AG04449 (cell line): ENCODE measurements at regions not wholly inside any gene's neighbourhood (a gene's known extent, or its start where the extent isn't known, plus 50 kb on each side); places are given as distances from the start of the nearest gene placed in this dataset.

Experiments used
- CTCF ChIA-PET: fragments of 350-600 bp; formaldehyde crosslinking; extraction: SDS; loops from one replicate; lab custom pipeline; 2021; ENCODE audit warnings: antibody characterized with exemption; lab: Yijun Ruan, JAX
- POLR2A ChIA-PET: fragments of 400-600, 350-600 bp; formaldehyde crosslinking; extraction: SDS; loops from one replicate; lab custom pipeline; 2020; ENCODE audit warnings: antibody characterized with exemption, inconsistent platforms; lab: Yijun Ruan, JAX
- DNase-seq: peaks from one replicate; pipeline ENCODE4 v3.0.0-alpha.2; 2010; ENCODE audit warnings: low read depth, low spot score
- H3K4me3 ChIP-seq: 2 replicates; pipeline ENCODE4 v1.5.1; 2011; ENCODE audit warnings: low read depth, mild to moderate bottlenecking, control low read depth, low read length
- TF ChIP-seq, protein P1 (sequence below): IDR thresholded peaks from one replicate; pipeline ENCODE4 v1.5.1; 2011; ENCODE audit warnings: mild to moderate bottlenecking, moderate library complexity, low read length, control low read depth, inconsistent platforms; ENCODE audit not compliant: insufficient read depth; ENCODE audit errors: missing control alignments

DNA sequence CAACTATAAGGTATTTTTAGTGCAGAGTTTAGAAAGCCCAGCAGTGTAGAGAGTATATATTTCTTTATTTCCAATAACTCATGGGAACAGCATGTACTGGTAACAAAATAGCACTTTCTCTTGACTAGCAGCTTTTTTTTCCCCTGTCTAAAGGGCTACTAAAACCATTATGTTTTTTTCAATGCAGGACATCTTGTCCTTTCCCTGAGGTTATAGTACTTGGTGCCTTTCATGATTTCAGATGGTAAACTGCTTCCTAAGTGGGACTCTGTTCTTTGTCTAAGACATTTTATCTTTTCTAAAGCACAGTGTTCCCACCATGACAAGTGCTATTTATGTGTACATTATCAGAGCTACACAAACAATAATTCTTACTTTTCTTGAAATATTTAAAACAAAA is 122.3 kb downstream of the SLC24A2 start:
- H3K4me3 ChIP-seq, result no peak overlapping the region
- no peak for DNase-seq
- ChIA-PET CTCF (no interaction called here), POLR2A (no interaction called here)
- TF ChIP-seq, protein P1, sequence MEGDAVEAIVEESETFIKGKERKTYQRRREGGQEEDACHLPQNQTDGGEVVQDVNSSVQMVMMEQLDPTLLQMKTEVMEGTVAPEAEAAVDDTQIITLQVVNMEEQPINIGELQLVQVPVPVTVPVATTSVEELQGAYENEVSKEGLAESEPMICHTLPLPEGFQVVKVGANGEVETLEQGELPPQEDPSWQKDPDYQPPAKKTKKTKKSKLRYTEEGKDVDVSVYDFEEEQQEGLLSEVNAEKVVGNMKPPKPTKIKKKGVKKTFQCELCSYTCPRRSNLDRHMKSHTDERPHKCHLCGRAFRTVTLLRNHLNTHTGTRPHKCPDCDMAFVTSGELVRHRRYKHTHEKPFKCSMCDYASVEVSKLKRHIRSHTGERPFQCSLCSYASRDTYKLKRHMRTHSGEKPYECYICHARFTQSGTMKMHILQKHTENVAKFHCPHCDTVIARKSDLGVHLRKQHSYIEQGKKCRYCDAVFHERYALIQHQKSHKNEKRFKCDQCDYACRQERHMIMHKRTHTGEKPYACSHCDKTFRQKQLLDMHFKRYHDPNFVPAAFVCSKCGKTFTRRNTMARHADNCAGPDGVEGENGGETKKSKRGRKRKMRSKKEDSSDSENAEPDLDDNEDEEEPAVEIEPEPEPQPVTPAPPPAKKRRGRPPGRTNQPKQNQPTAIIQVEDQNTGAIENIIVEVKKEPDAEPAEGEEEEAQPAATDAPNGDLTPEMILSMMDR, result no peak

DNA sequence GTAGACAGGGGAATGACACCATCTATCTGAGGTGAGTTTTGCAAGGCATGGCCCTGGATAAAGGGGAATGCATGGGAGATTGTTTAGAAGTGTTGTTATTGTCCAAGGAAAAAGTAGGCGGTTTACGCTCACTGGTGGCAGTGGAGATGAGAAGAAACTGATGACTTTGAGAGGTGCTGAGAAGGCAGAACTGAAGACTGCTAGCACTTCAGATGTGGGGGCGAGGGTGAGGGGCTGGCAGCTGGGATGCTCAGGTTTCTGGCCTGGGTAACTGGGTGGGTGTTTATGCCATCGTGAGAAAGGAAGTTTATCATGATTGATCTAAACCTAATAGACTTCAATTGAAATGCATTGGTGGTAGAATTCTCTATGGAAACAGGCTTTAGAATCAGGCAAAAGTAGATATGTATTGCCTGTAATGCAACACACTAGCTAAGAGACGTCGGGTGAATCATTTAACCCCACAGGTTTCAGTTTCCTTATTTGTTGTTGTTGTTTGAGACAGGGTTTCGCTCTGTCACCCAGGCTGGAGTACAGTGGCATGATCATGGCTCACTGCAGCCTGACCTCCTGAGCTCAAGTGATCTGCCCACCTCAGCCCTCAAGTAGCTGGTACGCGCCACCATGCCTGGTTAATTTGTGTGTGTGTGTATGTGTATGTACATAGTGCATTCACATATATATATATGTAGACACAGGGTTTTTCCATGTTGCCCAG is 123.5 kb downstream of the SLC24A2 start:
- no peak overlapping the region for H3K4me3 ChIP-seq
- POLR2A ChIA-PET, result no interaction called here
- TF ChIP-seq, protein P1, result no peak
- CTCF ChIA-PET, result no interaction called here
- no peak for DNase-seq

DNA sequence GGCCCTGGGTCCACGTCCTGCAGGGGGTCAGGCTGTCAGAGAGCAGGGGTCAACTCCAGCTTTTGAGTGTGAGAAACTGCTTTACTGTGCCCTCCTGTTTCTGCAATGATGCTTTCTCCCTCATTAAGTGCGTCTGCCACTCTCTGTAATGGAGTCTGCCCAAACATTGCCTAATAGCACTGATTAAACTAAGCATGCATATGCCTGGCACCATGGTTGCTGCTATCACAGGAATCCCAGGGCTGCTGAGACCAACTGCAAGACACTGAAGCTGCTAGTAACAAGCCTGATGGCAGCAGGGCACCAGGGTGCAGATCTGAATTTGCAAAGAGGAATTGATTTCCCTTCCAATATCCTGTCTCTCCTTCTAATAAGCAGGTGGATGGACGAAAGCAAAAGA is 125.3 kb downstream of the SLC24A2 start:
- POLR2A ChIA-PET, result no interaction called here
- TF ChIP-seq, protein P1, result no peak
- no peak for DNase-seq
- no peak overlapping the region for H3K4me3 ChIP-seq
- CTCF ChIA-PET, result no interaction called here

DNA sequence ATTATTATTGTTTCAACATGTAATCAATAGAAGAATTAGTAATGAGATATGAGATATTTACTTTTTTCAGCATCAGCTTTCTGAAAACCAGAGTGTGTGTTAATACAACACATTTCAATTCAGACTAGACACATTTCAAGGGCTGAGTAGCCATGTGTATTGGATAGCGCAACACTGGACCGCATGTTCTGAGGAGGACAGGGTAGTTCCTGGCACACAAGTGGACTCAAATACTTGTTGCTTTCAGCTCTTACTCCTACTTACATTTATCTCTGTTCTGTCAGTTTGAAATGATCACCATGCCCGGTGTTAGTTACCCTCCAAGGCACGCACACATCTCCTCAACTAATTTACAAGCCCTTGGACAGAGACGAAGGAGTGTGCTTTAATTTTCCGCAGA is 126.6 kb downstream of the SLC24A2 start:
- POLR2A ChIA-PET, result no interaction called here
- no peak for DNase-seq
- CTCF ChIA-PET, result no interaction called here
- H3K4me3 ChIP-seq, result no peak overlapping the region
- TF ChIP-seq, protein P1, result no peak

DNA sequence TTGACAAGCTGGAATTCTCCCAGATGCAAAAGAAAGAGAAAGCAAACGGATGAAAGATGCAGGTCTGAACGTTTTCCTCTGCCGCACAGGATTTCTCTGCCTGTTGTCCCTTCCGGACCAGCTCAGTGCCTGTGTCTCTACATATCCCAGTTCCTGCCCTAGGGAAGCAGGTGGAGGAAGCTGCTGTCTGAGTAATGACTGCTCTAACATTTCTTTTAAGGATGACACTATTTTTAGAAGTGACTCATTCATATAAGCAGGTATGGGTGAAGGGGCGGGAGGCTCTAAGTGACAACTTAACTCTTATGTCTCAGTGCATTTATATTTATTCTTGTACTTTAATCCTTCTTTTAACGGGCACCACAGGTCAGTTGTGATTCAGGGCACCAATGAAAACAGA is 128.8 kb downstream of the SLC24A2 start:
- DNase-seq, result no peak
- H3K4me3 ChIP-seq, result no peak overlapping the region
- TF ChIP-seq, protein P1, result no peak
- CTCF ChIA-PET, result no interaction called here
- POLR2A ChIA-PET, result no interaction called here

DNA sequence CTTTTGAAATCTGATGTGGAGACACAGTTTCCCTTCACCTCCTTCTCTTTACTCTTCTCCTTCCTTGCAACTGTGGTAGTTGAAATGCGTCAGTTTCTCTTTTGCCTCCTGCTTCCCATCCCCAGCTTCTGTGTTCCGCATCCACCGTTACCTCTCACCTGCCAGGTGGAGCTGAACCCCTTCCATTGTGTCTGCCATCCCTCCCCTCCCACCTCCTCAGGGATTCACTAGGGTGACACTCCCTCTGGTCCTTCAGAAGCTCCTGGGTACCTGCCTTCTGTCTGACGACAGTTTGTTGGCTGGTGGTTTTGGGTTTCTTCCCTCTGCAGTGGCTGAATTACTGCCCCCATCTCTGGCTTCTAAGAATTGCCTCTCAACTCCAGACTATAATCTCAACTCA is 132.1 kb downstream of the SLC24A2 start:
- no peak for DNase-seq
- H3K4me3 ChIP-seq, result no peak overlapping the region
- ChIA-PET CTCF (no interaction called here), POLR2A (no interaction called here)
- TF ChIP-seq, protein P1, result no peak
